ENCODE measurements at regions not wholly inside any gene's neighbourhood (a gene's known extent, or its start where the extent isn't known, plus 50 kb on each side); places are given as distances from the start of the nearest gene placed in this dataset.

DNA sequence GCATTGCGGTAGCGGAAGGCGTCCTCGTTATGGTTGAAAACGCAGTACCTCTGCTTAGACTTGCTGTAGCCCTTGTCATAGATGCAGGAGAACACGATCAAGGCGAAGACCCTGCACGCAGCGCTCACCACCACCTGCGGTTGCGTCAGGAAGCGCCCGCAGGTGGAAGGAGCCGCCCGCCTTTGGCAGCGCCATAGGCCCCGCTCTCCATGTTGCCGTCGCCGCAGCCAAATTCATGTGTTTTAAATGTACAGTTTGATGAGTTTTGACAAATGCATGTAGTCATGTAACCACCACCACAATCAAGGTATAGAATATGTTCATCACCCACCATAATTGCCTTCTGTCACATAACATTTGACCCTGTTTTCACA, 84.9 kb upstream of the CEP78 start:
- H3K36me3 ChIP-seq: no peaks in the 10 kb centered on the region
- no peak for DNase-seq
- H3K4me1 ChIP-seq: peaks cover 0 to 6% of the 10 kb centered on the region in 2 donors
- H3K9me3 ChIP-seq: no peaks in the 10 kb centered on the region
- intact Hi-C loops (cut with DNase I): no loop called here
- H3K27ac ChIP-seq: no peak overlapping the region
- no peaks in the 10 kb centered on the region for H3K27me3 ChIP-seq
- TF ChIP-seq POLR2A (IDR thresholded peaks at IDR 0.05): no peak
- TF ChIP-seq, protein P1, sequence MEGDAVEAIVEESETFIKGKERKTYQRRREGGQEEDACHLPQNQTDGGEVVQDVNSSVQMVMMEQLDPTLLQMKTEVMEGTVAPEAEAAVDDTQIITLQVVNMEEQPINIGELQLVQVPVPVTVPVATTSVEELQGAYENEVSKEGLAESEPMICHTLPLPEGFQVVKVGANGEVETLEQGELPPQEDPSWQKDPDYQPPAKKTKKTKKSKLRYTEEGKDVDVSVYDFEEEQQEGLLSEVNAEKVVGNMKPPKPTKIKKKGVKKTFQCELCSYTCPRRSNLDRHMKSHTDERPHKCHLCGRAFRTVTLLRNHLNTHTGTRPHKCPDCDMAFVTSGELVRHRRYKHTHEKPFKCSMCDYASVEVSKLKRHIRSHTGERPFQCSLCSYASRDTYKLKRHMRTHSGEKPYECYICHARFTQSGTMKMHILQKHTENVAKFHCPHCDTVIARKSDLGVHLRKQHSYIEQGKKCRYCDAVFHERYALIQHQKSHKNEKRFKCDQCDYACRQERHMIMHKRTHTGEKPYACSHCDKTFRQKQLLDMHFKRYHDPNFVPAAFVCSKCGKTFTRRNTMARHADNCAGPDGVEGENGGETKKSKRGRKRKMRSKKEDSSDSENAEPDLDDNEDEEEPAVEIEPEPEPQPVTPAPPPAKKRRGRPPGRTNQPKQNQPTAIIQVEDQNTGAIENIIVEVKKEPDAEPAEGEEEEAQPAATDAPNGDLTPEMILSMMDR (IDR thresholded peaks at IDR 0.05): no peak
- 96 to 97% methylated on average over 17 to 20 of the region's 20 CpGs for WGBS, 2 donors
- no peak overlapping the region for H3K4me3 ChIP-seq (replicated peaks in 1 of 3)

DNA sequence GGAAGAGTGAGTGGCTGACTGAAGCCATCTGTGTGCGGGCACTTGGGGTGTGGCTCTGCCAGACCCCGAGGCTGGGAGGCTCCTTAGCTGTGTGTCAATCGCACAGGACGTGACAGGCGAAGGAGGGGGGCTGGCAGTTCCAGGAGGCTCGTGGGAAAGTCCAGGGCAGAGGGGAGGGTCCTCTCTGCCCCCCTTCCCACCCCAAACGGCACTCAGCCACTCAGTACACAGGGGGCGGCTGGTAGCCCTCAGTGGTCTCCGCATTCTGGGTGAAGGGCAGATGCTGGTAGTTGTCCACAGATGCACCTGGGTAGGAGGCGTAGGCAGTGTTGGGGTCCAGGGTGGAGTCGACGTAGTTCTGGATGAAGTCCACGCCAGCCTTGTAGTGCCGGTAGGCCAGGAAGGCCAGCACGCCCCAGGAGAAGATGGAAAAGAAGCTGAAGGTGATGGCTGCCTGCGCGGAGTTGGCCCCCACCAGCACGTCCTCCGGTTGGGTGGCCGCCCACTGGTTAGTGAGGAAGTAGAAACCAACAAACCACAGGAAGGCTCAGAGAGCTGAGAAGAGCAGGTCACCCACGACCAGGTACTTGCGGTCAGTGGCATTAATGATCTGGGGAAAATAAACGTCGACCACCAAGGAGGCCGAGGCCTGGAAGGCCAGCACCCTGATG, 85.4 kb upstream of the CEP78 start:
- Histone ChIP-seq H3K27ac (no peak overlapping the region), H3K36me3 (no peaks in the 10 kb centered on the region), H3K4me1 (peaks cover 0 to 6% of the 10 kb centered on the region in 2 donors), H3K4me3 (replicated peaks in 1 of 3) (no peak overlapping the region), H3K9me3 (no peaks in the 10 kb centered on the region), H3K27me3 (no peaks in the 10 kb centered on the region)
- intact Hi-C loops (cut with DNase I): no loop called here
- DNase-seq: no peak
- WGBS, 2 donors: 87 to 90% methylated on average over 25 of the region's 25 CpGs
- no peak for TF ChIP-seq POLR2A (IDR thresholded peaks at IDR 0.05)
- TF ChIP-seq, protein P1 (IDR thresholded peaks at IDR 0.05): no peak

DNA sequence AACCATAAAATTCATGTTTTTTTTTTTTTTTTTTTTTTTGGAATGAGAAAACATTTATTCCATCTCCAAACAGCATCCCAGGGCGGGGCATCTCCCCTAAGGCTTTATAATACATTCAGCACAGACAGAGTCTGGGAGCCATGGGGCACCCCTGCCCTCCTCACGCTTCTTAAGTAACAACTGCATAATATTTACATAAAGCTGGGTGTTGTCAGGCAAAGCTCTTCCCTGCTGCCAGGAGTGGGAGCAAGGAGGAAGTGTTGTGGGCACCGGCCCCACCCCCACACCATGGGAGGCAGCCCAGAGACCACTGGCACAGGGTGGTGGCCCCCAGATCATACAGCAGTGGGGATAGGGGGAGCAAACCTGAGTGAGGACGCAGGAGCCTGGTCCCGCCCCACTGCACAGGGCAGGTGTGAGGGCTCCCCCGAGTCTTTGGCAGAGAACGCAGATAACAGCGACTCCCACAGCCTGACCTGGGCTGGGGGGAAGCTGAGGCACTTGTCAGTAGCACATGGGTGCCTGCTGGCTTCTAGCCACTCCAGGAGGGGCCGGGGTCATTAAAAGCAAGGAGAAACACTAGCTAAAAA, 86.1 kb upstream of the CEP78 start:
- H3K4me1 ChIP-seq: peaks cover 0 to 6% of the 10 kb centered on the region in 2 donors
- intact Hi-C loops (cut with DNase I): no loop called here
- no peaks in the 10 kb centered on the region for H3K9me3 ChIP-seq
- TF ChIP-seq POLR2A (IDR thresholded peaks at IDR 0.05): no peak
- TF ChIP-seq, protein P1 (IDR thresholded peaks at IDR 0.05): no peak
- no peaks in the 10 kb centered on the region for H3K27me3 ChIP-seq
- no peaks in the 10 kb centered on the region for H3K36me3 ChIP-seq
- no peak overlapping the region for H3K4me3 ChIP-seq (replicated peaks in 1 of 3)
- H3K27ac ChIP-seq: no peak overlapping the region
- 62 to 75% methylated on average over 6 to 9 of the region's 9 CpGs for WGBS, 2 donors
- no peak for DNase-seq

DNA sequence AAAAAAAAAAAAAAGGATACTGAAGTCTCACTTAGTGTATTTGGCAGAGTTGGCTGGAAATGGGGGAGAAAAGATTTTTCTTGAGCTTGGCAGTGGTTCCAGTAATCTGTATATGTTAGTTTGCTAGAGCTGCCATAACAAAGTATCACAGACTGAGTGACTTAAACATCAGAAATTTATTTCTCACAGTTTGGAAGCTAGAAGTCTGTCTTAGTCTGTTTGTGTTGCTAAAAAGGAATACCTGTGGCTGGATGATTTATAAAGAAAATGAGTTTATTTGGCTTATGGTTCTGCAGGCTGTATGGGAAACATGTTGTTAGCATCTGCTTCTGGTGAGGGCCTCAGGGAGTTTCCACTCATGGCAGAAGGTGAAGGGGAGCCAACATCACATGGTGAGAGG, 89.6 kb upstream of the CEP78 start:
- intact Hi-C loops (cut with DNase I): no loop called here
- Histone ChIP-seq H3K27me3 (no peaks in the 10 kb centered on the region), H3K27ac (no peak overlapping the region), H3K36me3 (no peaks in the 10 kb centered on the region), H3K9me3 (no peaks in the 10 kb centered on the region), H3K4me1 (peaks cover 0 to 6% of the 10 kb centered on the region in 2 donors), H3K4me3 (replicated peaks in 1 of 3) (no peak overlapping the region)
- TF ChIP-seq POLR2A (IDR thresholded peaks at IDR 0.05): no peak
- TF ChIP-seq, protein P1 (IDR thresholded peaks at IDR 0.05): no peak
- no peak for DNase-seq

DNA sequence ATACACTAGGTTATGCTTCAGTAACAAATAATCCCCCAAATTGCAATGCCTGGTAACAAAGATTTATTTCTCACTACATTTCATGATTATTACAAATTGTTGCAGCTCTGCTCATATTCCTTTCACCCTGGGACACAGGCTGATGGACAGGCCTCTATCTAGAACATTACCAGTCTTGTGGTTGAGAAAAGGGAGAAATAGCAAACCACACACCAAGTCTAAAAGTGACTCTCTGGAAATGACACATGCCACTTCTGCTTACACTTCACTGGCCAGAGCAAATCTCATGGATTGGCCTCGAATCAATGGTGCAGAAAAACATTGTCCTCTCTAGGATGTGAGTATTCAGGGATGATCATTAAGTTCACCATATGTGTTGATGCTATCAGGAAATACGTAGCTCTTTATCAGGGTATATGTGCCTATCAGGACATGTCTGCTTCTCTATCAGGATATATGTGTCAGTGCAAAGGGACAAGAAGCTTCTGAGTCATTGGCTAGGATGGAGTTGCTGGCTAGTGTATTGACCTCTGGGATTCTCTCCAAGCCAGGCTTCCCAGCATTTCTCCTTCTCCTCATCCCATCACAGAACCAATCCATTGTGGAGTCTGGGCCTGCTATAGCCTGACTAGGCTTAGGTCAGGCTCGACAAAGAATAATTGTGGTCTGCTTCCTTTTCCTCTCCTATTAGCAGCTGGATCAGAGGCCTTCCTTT, 91.1 kb upstream of the CEP78 start:
- 75 to 77% methylated on average over 3 of the region's 3 CpGs for WGBS, 2 donors
- Histone ChIP-seq H3K4me1 (peaks cover 0 to under 1% of the 10 kb centered on the region in 2 donors), H3K27ac (no peak overlapping the region), H3K36me3 (no peaks in the 10 kb centered on the region), H3K9me3 (no peaks in the 10 kb centered on the region), H3K27me3 (no peaks in the 10 kb centered on the region), H3K4me3 (replicated peaks in 1 of 3) (no peak overlapping the region)
- TF ChIP-seq, protein P1 (IDR thresholded peaks at IDR 0.05): no peak
- TF ChIP-seq POLR2A (IDR thresholded peaks at IDR 0.05): no peak
- intact Hi-C loops (cut with DNase I): no loop called here
- DNase-seq: no peak

Measured in thyroid gland (tissue), 4 donors.